Chondrocyte (in vitro differentiated cells): ENCODE measurements at regions not wholly inside any gene's neighbourhood (a gene's known extent, or its start where the extent isn't known, plus 50 kb on each side); places are given as distances from the start of the nearest gene placed in this dataset.
A peak's percentile ranks its signal among the peaks of the same experiment; 100 is the strongest.

ENCODE experiments used
- DNase-seq: peaks from one replicate; pipeline ENCODE4 v3.0.0; 2021; ENCODE audit warnings: mixed read lengths, low spot score
- H3K27ac Mint-ChIP-seq: one replicate; pipeline ENCODE4 v1.8.0; 2021; ENCODE audit warnings: mild to moderate bottlenecking, moderate library complexity, mixed read lengths; ENCODE audit not compliant: unreplicated experiment
- H3K27me3 Mint-ChIP-seq: 2 replicates; pipeline ENCODE4 v1.8.0; 2021; ENCODE audit warnings: low read depth, mixed read lengths
- H3K36me3 Mint-ChIP-seq: 2 replicates; pipeline ENCODE4 v1.8.0; 2021; ENCODE audit warnings: low read depth, mixed read lengths
- H3K4me1 Mint-ChIP-seq: 2 replicates; pipeline ENCODE4 v1.8.0; 2021; ENCODE audit warnings: low read depth, mild to moderate bottlenecking, mixed read lengths
- H3K4me3 Mint-ChIP-seq: one replicate; pipeline ENCODE4 v1.8.0; 2021; ENCODE audit warnings: mild to moderate bottlenecking, moderate library complexity, mixed read lengths; ENCODE audit not compliant: unreplicated experiment
- H3K9me3 Mint-ChIP-seq: 2 replicates; pipeline ENCODE4 v1.8.0; 2021; ENCODE audit warnings: low read depth, mixed read lengths
- CTCF ChIP-seq: fragments of 200-600 bp; sonication (generic); IDR thresholded peaks from 2 replicates; pipeline ENCODE4 v1.5.0; 2021; ENCODE audit warnings: antibody characterized with exemption, mild to moderate bottlenecking, moderate library complexity

GRCh38 chr7:42473099-42473498 is 236.1 kb upstream of the GLI3 start:
- no peak for DNase-seq
- Mint-ChIP-seq H3K4me1 (no peaks in the 10 kb centered on the region), H3K27ac (no peak overlapping the region), H3K9me3 (no peaks in the 10 kb centered on the region), H3K4me3 (no peak overlapping the region), H3K36me3 (no peaks in the 10 kb centered on the region), H3K27me3 (no peaks in the 10 kb centered on the region)
- TF ChIP-seq CTCF, result no peak

GRCh38 chr7:42471573-42472174 is 234.7 kb upstream of the GLI3 start:
- no peak for DNase-seq
- Mint-ChIP-seq H3K4me3 (no peak overlapping the region), H3K9me3 (no peaks in the 10 kb centered on the region), H3K27me3 (no peaks in the 10 kb centered on the region), H3K36me3 (no peaks in the 10 kb centered on the region), H3K27ac (no peak overlapping the region), H3K4me1 (no peaks in the 10 kb centered on the region)
- TF ChIP-seq CTCF, result no peak

GRCh38 chr7:42469341-42469740 is 232.3 kb upstream of the GLI3 start:
- Mint-ChIP-seq H3K9me3 (no peaks in the 10 kb centered on the region), H3K36me3 (no peaks in the 10 kb centered on the region), H3K4me3 (no peak overlapping the region), H3K4me1 (no peaks in the 10 kb centered on the region), H3K27me3 (no peaks in the 10 kb centered on the region), H3K27ac (no peak overlapping the region)
- no peak for DNase-seq
- TF ChIP-seq CTCF, result no peak

GRCh38 chr7:42468471-42468870 is 231.5 kb upstream of the GLI3 start:
- no peaks in the 10 kb centered on the region for H3K4me1 Mint-ChIP-seq
- DNase-seq, result no peak
- no peaks in the 10 kb centered on the region for H3K9me3 Mint-ChIP-seq
- no peaks in the 10 kb centered on the region for H3K36me3 Mint-ChIP-seq
- TF ChIP-seq CTCF, result no peak
- peaks cover 2% of the 10 kb centered on the region for H3K27me3 Mint-ChIP-seq
- no peak overlapping the region for H3K4me3 Mint-ChIP-seq
- H3K27ac Mint-ChIP-seq, result no peak overlapping the region

GRCh38 chr7:42461537-42461936 is 224.5 kb upstream of the GLI3 start:
- no peak for DNase-seq
- peak; percentile 27 for TF ChIP-seq CTCF
- no peak overlapping the region for H3K4me3 Mint-ChIP-seq
- no peaks in the 10 kb centered on the region for H3K36me3 Mint-ChIP-seq
- H3K27ac Mint-ChIP-seq, result no peak overlapping the region
- peaks cover 2% of the 10 kb centered on the region for H3K27me3 Mint-ChIP-seq
- H3K4me1 Mint-ChIP-seq, result peaks cover 13% of the 10 kb centered on the region
- no peaks in the 10 kb centered on the region for H3K9me3 Mint-ChIP-seq
